GM21737 (cell line): ENCODE measurements at regions not wholly inside any gene's neighbourhood (a gene's known extent, or its start where the extent isn't known, plus 50 kb on each side); places are given as distances from the start of the nearest gene placed in this dataset.

ENCODE experiments used
- ATAC-seq: cut with Tn5 transposase; IDR thresholded peaks from one replicate; pipeline ENCODE4 v1.9.1; 2021; ENCODE audit warnings: mild to moderate bottlenecking, moderate library complexity; ENCODE audit not compliant: unreplicated experiment

GRCh38 chr7:84502239-84502638 is 307.6 kb upstream of the SEMA3A start:
- ATAC-seq = no peak

- ATAC-seq = no peak
Measured at GRCh38 chr7:84497873-84498272, 303.3 kb upstream of the SEMA3A start.

GRCh38 chr7:84495128-84495527 is 300.5 kb upstream of the SEMA3A start:
- no peak for ATAC-seq

- no peak for ATAC-seq
Measured at GRCh38 chr7:84492098-84493034, 297.8 kb upstream of the SEMA3A start.

- no peak for ATAC-seq
Measured at GRCh38 chr7:84490661-84491060, 296.1 kb upstream of the SEMA3A start.

- no peak for ATAC-seq
Measured at GRCh38 chr7:84484502-84485079, 290.0 kb upstream of the SEMA3A start.

GRCh38 chr7:84482476-84482875 is 287.9 kb upstream of the SEMA3A start:
- no peak for ATAC-seq

GRCh38 chr7:84479059-84479458 is 284.5 kb upstream of the SEMA3A start:
- ATAC-seq = no peak

GRCh38 chr7:84477786-84478478 is 283.3 kb upstream of the SEMA3A start:
- no peak for ATAC-seq

GRCh38 chr7:84474436-84474835 is 279.8 kb upstream of the SEMA3A start:
- ATAC-seq = no peak

- ATAC-seq = no peak
Measured at GRCh38 chr7:84471576-84471975, 277.0 kb upstream of the SEMA3A start.

GRCh38 chr7:84469034-84469433 is 274.4 kb upstream of the SEMA3A start:
- no peak for ATAC-seq

- ATAC-seq = no peak
Measured at GRCh38 chr7:84462259-84462658, 267.7 kb upstream of the SEMA3A start.

- ATAC-seq = no peak
Measured at GRCh38 chr7:84461093-84461492, 266.5 kb upstream of the SEMA3A start.

GRCh38 chr7:84455788-84456187 is 261.2 kb upstream of the SEMA3A start:
- ATAC-seq = no peak

GRCh38 chr7:84454174-84454959 is 259.8 kb upstream of the SEMA3A start:
- ATAC-seq = no peak

- ATAC-seq = no peak
Measured at GRCh38 chr7:84452618-84453017, 258.0 kb upstream of the SEMA3A start.

- ATAC-seq = no peak
Measured at GRCh38 chr7:84450772-84451171, 256.2 kb upstream of the SEMA3A start.

GRCh38 chr7:84447636-84448293 is 253.2 kb upstream of the SEMA3A start:
- no peak for ATAC-seq

- ATAC-seq = no peak
Measured at GRCh38 chr7:84446991-84447480, 252.4 kb upstream of the SEMA3A start.
